Fibroblast of skin of scalp (primary cell): ENCODE measurements at regions not wholly inside any gene's neighbourhood (a gene's known extent, or its start where the extent isn't known, plus 50 kb on each side); places are given as distances from the start of the nearest gene placed in this dataset.

Source experiments
- DNase-seq: peaks from one replicate; pipeline ENCODE4 v3.0.0-alpha.2; 2013

DNA sequence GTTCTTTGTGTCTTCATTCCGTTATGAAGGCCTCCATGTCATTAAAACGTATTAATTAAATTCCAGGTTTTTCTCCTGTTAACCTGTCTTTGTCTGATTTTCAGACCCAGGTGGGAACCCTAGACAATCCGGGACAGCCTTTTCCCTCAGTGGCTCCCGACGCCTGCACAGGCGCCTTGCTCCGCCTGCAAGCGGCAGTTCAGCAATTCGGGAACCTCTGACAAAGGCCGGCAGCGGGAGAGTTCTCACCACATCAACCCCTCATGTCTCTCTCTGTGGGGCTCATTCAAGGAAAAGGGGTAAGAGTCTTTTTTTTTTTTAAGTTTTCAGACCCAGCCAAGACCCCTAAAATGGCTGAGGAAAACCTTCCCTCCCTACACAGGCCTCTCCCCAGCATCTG is 259.8 kb upstream of the SALL3 start:
- no peak for DNase-seq

GRCh38 chr18:78720456-78721237 is 259.0 kb upstream of the SALL3 start:
- DNase-seq = no peak

- DNase-seq = no peak
Measured at GRCh38 chr18:78721238-78721875, 258.3 kb upstream of the SALL3 start.

DNA sequence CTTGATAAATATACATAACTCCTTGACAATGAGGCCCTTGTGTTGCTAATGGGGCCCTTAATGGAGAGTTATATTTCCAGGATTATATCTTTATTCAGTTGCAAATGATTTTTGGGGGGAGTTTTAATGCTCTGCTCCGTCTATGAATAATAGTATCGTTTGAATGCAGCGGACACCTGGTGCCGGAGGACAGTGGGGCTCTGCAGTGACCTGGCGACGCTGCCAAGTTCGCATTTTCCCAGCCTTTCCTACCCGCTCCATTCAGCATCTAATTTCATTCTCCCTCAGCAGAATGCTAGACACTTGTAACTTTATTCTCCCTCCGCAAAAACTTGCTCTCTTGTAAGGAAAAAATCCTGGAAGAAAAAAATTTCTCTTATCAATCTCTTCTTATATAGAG is 257.6 kb upstream of the SALL3 start:
- DNase-seq = no peak

DNA sequence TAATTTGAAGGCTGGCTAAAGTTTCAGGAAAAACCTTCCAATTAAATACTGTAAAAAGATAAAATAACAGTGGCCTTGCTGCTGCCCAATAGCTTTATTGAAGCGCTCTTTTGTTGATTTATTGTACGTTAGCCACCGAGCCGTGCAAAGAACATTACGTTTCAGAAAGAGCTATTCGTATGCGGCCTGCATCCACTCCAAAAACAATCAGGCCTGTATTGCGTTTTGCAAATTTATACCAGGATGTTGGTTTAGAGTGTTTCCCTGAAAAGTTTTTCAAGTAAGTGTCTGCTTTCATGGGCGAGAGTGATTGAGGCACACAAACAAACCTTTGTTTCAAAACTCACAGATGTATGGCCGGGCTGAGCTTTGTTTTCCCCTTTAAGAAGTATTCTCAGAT is 257.2 kb upstream of the SALL3 start:
- no peak for DNase-seq

- no peak for DNase-seq
Measured at GRCh38 chr18:78722929-78723710, 256.5 kb upstream of the SALL3 start.

GRCh38 chr18:78724214-78724914 is 255.3 kb upstream of the SALL3 start:
- no peak for DNase-seq

- DNase-seq = no peak
Measured at GRCh38 chr18:78725426-78725825, 254.2 kb upstream of the SALL3 start.

DNA sequence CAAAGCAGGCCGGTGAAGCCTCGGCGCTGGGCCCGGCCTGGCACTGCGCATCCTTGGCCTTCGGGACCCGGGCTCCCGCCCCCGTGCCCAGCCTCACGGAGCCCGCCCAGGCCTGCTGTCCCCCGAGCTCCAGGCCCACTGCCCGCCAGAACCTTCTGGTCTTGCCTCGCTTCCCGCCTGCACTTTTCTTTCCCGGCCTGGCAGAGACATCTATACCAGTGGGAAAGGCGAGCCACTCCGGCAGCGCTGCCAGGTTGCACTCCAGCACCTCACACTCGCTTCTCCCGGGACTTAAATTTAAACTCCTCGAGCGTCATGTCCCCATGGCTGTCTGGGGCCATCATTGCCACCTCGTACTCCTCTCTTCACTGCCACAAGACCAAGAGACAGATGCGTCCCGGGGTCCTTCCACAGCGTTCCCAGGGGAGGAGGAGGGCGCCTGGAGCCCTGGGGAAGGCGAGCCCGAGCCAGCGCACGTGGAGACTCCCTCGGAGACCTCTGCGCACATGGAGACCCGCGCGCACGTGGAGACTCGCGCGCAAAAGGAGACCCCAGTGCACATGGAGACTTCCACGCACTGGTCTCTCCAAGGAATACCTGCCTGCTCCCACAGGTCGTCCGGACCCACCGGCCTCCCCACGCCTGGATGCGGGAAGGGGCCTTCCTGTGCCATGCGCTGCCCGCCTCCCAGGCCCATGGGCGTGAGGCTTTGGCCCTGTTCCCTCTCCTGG is 253.1 kb upstream of the SALL3 start:
- DNase-seq = no peak

GRCh38 chr18:78727057-78727739 is 252.4 kb upstream of the SALL3 start:
- no peak for DNase-seq

DNA sequence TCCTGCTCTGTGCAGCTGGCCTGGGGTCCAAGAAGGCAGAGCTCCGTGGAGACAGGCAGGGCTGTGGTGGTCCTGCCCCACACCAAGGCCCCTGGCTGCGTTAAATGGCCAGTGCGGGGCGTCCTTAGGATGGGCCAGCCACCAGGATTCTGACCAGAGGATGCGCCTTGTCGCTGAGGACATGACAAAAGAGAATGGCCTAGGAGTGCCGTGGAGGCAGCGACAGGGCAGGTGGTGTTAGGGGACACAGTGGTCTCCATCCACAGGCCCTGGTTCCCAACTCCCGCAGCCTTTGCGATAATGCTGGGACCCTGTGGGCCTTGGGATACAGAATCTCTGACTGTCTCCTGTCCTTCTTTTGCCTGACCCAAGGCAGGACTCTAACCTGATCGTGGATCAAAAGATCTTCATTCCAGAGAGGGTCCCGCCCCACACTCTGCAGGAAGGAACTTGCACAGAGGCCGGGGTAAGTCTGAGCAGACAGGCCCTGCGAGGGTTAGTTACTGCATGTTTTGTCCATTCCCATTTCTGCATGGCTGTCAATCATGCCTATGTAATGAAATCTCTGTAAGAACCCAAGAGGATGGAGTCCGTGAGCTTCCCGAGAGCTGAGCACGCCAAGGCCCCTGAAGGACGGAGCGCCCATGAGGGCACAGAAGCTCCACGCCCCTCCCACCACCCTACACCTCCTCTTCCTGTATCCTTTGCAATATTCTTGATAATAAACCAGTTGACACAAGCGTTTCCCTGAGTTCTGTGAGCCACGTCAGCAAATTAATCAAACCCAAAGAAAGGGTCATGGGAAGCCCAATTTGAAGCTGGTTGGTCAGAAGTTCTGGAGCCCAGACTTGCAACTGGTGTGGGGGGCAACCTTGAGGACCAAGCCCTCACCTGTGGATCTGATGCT is 251.5 kb upstream of the SALL3 start:
- no peak for DNase-seq

- DNase-seq = no peak
Measured at GRCh38 chr18:78728784-78729467, 250.7 kb upstream of the SALL3 start.

GRCh38 chr18:78730546-78730945 is 249.1 kb upstream of the SALL3 start:
- no peak for DNase-seq

- no peak for DNase-seq
Measured at GRCh38 chr18:78731016-78731397, 248.6 kb upstream of the SALL3 start.

DNA sequence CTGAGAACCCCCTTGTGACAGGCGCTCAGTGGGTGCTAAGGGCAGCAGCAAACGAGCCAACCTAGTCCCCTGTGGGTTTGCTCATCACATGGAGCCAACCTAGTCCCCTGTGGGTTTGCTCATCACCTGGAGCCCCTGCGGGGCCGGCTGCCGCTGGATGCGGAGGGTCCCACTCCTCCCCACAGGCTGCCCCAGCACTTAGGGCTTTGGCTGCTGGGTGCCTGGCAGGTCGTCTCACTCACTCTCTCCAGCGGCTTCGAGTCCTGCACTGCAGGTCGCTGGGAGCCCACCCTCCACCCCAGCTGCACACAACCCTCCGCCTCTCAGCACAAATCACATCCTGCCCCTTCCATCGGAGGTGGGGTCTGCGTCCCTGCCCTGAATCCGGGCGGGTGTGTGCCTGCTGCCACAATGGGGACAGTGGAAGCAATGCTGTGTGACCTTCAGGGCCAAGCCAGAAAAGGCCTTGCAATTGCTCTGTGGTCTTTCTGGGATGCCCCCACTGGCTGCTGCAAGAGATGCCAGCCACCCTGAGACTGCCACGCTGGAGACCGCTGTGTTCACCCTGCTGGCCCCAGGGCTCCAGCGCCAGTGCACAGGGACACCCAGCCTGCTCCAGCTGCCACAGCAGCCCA is 248.1 kb upstream of the SALL3 start:
- no peak for DNase-seq

DNA sequence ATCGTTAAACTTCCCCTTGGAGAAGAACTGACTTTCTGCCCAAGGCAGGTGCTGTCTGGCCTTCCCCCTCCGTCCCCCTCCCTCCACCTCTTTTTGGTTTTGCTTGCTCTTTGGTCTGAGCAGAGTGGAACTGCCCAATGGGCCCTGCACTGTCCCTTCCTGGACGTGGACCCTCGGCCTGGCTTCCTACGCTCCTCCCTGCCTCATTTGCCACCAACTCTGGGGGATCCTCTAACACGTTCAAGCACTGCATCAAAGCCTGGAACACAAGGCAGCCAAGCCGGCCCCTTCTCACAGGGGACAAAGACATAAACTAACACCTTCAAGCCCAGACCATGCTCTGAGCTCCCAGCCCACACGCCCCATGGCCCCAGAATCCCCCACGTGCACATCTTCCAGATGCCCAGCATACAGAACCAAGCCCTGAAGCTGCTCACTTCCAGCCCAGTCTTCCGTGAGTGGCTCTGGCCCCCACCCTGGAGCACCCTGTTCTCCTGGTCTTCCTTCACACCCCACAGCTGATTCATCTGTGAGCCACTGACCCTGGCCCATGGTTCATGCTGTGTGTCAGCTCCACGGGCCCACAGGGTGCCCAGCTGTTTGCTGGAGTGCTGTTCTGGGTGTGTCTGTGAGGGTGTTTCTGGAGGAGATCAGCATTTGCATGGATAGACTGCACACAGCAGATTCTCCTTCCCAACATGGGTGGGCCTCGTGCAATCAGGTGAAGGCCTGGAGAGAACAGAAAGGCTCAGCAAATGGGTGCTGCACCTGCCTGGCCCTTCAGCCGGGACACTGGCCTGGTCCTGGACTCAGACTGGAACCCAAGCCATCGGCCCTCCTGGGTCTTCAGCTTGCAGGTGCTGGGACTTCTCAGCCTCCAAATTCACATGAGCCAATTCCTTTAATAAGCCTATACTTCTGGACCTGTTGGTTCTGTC is 247.1 kb upstream of the SALL3 start:
- no peak for DNase-seq

DNA sequence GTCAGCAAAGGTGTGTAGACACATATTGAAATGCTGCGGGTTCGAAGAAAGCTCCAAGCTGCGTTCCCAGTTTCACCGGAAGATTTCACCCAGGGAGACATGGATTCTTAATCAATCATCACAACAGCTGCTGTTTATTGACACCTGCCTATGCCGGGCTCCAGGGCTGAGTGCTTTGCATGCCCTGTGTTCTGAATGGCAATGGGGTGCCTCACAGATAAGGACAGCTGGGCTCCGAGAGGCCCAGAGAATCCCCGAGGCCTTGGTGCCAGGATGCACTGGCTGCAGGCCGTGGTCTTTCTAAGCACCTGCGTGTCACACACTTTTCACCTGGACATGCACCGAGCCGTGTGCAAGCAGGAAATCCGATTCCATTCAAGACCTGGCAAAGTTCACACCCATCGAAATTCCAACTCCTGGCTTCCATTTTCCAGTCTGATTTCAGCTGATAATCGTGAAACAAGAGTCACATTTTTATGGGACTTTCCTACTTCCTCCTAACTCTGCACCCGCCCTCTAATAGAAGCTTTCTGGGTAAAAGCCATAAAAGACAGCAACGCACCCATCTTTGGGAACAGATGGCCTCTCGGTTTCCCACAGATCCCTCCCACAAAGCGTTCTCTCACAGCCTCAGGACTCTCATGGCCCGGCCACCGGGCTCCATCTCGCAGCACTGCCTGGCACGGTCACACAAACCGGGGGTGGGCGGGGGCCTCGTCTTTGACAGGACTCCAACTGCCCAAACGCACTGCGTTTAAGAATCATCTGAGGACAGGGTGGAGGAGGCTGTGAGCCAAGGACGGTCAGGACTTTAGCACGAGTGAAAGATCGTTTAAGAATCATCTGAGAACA is 245.6 kb upstream of the SALL3 start:
- DNase-seq = no peak
